Fibroblast of skin of scalp (primary cell): ENCODE measurements at regions not wholly inside any gene's neighbourhood (a gene's known extent, or its start where the extent isn't known, plus 50 kb on each side); places are given as distances from the start of the nearest gene placed in this dataset.
"Not testable (repeated sequence)": the region's sequence is repeated elsewhere in the genome, so short reads cannot be mapped to it uniquely, and the experiment has no call there.

Experiments used
- DNase-seq: peaks from one replicate; pipeline ENCODE4 v3.0.0-alpha.2; 2013

- no peak for DNase-seq
Observed at GRCh38 chr12:105457026-105457425, 126.5 kb downstream of the C12orf75 start.

DNA sequence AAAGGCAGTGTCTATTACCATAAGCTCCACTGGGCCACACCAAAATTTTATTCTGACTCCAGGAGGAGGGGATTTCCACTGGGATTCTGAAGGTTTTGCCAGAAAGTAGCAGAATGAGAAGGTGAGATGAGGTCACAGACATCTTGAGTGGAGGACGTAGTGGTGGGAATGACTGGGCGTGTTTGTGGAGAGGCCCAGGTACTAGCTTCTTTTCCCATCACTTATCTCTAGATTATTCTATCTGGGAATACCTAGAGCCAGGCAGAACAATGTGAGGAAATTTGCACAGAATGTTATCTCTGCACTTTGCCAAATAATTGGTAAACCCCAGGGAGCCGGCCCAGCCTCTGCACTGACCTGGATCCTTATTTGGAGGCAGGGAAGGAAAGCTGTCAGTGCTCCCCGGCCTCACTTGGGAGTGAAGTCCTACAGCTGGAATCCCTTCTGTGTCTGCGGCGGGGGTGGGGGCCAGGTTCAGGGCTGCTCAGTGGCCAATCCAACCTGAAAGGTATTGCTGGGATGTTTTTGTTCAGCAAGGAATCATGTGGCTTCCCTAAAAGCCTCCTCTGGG, 129.4 kb downstream of the C12orf75 start:
- peak; percentile 52 for DNase-seq

DNA sequence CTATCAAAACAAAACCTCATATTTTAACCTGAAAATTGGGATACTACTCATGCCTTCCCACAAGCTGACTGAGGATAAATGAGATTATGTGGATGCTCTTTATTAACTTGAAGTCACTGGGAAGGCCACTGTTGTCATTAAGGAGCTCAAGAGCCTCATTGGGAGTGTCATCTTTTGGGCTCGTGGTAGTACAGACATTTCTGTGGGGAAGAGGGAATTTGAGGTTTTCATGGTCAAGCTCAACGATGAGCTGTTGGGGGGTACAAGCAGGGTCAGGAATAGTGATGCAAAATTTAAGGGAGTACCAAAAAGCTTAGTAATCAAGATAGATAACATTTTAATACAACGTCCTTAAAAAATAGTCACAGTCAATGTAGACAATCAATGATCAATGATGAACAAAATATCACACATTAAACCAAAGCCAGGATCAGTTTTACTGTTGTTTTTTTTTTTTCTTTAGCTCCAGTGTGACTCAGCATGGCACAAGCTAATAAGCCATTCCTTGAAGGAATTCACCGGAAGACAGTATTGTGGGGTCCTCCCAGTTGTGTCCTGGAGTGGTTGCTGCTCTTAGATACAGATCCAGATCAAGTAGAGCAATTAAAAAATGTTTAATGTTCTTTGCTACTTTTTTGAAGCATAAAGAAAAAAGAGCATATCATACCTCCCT, 130.9 kb downstream of the C12orf75 start:
- DNase-seq: peak; percentile 63

GRCh38 chr12:105461944-105462762, 131.7 kb downstream of the C12orf75 start:
- DNase-seq: no peak

GRCh38 chr12:105462831-105463230, 132.3 kb downstream of the C12orf75 start:
- DNase-seq: peak; percentile 84

GRCh38 chr12:105464406-105464805, 133.9 kb downstream of the C12orf75 start:
- DNase-seq: no peak

DNA sequence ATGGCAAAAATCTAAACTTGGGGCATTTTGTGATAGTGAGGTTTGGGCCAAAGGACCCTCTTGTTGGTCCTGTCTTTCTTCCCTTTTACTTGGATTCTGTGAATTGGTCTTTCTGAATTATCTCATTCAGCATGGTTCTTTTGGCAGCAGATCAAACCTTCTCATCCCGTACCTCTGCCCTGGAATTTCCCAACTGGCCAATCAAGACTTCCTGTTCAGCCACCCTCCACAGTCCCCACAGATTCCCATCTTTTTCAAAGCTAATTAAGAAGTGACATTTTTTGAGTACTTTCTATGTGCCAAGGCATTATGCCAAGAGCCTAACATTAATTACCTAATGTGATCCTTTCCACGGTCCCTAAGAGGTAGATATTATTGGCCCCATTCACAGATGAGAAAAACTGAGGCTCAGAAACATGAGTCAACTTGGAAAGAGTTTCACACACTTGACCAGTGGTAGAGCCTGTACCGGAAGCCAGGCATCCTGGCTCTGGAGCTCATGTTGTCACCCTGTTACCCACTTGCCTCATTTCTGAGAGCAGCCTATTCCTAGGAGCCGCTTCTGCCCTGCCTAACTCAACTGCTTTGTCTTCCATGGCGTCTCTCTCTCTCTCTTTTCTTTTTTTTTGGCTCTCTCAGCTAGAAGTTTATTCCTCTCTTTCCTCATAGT, 135.9 kb downstream of the C12orf75 start:
- no peak for DNase-seq

- DNase-seq: peak; percentile 81
Observed at GRCh38 chr12:105466901-105467598, 136.6 kb downstream of the C12orf75 start.

DNA sequence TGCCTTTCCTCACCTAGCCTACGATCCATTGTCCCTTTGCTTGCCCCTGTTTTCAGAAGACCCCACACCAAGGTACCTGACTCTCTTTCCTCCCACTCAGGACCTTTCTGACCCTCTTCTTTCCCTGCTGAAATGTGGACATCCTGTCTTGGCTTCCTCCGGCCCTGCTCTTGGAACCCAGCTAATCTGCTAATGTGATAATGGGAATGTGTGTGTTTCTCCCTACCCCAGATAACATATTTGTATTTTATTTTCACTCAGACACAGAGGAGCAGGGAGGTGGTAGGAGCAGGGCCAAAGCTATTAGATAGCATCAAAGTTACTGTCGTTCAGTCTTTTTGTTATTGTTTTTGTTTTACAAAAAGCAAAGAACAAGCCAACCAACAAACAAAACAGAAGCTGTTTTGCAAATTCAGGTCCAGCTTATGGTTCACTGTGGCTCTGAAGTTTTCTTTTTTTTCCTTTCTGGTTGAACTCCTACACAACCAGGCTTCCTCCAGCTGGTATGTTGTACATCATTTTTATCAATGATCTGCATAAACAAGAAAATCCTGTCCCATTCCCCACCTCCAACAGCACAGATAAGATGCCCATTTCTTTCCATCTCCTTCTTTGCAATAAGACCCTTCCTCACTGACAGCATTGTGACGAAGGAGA, 137.3 kb downstream of the C12orf75 start:
- no peak for DNase-seq

DNA sequence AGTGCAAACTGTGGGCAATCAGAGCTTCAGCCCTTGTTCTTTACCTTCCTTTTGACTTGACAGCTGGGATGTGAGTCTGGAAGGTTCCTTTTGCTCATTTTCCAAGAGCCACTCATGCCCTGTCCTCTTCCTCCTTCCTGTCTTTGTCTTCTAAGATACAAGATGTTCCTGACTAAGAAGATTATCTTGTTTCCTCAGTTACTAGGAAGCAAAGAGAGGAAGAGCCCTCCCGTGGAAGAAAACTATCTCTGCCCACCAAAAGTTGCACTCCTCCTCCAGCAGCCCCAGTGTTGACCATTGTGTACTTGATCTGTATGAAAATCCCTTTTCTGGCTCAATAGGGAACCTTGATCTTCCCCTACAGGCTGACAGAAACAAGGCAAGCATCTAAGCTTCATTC, 138.0 kb downstream of the C12orf75 start:
- no peak for DNase-seq

GRCh38 chr12:105469211-105469610, 138.7 kb downstream of the C12orf75 start:
- no peak for DNase-seq

- DNase-seq: no peak
Observed at GRCh38 chr12:105469701-105470100, 139.2 kb downstream of the C12orf75 start.

- DNase-seq: no peak
Observed at GRCh38 chr12:105470102-105470501, 139.6 kb downstream of the C12orf75 start.

GRCh38 chr12:105470601-105471000, 140.1 kb downstream of the C12orf75 start:
- no peak for DNase-seq

- peak; percentile 54 for DNase-seq
Observed at GRCh38 chr12:105474672-105475071, 144.2 kb downstream of the C12orf75 start.

- no peak for DNase-seq
Observed at GRCh38 chr12:105476616-105477015, 146.1 kb downstream of the C12orf75 start.

DNA sequence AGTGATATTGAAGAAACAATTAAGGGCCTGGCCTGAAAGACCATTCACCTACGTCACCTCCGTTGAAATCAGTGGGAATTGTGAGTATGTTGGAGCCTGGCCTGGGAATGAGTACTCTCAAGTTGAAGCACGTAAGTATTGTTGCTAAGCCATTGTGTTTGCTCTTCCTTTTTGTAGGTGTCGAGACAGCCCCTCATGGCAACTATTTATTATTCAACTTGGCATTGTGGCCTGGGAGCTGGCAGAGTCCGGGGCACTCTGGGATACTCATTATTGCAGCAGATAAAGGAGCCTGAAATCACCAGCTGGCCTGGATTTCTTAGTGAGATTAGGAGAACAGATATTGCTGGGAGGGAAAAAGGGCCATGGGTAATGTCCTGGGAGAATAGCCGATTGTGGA, 147.4 kb downstream of the C12orf75 start:
- no peak for DNase-seq

DNA sequence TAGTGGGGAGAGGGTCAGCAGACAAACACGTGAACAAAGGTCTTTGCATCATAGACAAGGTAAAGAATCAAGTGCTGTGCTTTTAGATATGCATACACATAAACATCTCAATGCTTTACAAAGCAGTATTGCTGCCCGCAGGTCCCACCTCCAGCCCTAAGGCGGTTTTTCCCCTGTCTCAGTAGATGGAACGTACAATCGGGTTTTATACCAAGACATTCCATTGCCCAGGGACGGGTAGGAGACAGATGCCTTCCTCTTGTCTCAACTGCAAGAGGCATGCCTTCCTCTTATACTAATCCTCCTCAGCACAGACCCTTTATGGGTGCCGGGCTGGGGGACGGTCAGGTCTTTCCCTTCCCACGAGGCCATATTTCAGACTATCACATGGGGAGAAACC, 148.3 kb downstream of the C12orf75 start:
- not testable (repeated sequence) for DNase-seq

GRCh38 chr12:105479710-105480109, 149.2 kb downstream of the C12orf75 start:
- DNase-seq: no peak

DNA sequence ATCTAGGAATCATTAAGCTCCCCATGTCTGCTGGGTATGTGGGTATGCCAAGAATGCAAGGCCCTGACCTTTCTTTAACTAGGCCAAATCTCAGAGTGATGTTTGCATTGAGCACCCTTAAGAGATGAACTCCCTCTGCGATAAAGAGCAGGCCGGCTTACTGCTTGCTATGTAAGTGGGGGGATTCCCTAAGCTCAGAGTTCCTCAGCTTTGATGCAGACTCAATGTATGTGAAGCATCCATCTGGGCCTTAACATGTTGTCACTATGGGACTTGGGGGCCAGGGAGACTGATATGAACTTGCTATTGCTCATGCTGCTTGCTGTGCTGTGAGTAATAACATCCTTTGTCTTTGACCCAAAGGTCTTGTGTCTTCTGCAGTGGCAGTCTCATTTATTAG, 149.7 kb downstream of the C12orf75 start:
- peak; percentile 65 for DNase-seq

DNA sequence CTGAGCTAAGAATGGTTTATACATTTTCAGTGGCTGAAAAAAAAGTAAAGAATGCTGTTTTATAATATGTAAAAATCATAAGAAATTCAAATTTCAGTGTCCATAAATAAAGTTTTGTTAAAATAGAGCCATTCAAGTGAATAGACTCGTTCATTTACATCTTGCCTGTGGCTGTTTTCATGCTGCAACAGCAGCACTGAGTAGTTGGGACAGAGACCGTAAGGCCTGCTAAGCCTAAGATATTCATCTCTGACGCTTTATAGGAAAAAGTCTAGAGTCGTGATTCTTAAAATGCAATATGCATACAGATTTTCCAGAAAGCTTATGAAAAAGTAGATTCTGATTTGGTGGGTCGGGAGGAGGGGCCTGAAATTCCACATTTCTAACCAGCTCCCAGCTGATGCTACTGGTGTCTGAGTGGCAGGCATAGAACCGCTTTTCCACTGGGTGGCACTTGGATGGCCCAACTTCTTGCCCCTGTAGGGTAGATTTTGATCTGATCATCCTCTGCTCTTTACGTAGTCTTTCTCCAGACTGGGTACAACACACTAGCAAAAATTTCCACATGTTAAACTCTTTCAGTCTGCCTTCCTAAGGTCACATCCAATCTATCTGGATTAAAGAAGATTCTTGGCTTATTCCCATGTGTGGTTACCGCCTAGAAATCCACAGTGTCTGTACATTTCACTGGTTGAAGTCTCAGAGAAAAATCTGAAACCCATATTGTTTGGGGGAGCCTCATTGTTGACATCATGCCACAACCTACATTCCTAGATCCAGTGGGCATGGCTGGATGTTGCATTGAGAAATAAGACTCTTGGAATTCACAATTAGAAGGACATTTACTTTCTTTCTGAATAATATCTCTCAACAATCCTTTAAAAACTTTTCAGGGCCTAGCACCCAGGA, 151.2 kb downstream of the C12orf75 start:
- DNase-seq: peak; percentile 88
